Natural killer cell (primary cell): ENCODE measurements at regions not wholly inside any gene's neighbourhood (a gene's known extent, or its start where the extent isn't known, plus 50 kb on each side); places are given as distances from the start of the nearest gene placed in this dataset.

Experiments
- ATAC-seq, 3 donors: fragments of 150-1000 bp in 2 of 3; fragments of 200-7000 bp in 1 of 3; cut with Tn5 transposase; 1 replicate in 1 of 3; 2 replicates in 2 of 3; pipeline ENCODE4 v1.10.0; 2021; ENCODE audit warnings: mild to moderate bottlenecking in 2 of 3, moderate library complexity in 2 of 3
- DNase-seq, 2 donors: peaks; one replicate each; pipeline versions ENCODE4 v3.0.0 to v3.0.0-alpha.2; 2013 to 2021; ENCODE audit warnings: mixed read lengths in 1 of 2
- H3K27ac ChIP-seq: one replicate; pipeline ENCODE4 v1.5.1; 2013; ENCODE audit warnings: mild to moderate bottlenecking, low read length
- H3K27me3 ChIP-seq: one replicate; pipeline ENCODE4 v1.6.1; 2013; ENCODE audit warnings: low read length; ENCODE audit not compliant: control insufficient read depth, insufficient read depth
- H3K36me3 ChIP-seq: one replicate; pipeline ENCODE4 v1.6.1; 2013; ENCODE audit warnings: low read length; ENCODE audit not compliant: control insufficient read depth, insufficient read depth
- H3K4me1 ChIP-seq: one replicate; pipeline ENCODE4 v1.6.1; 2013; ENCODE audit warnings: low read length; ENCODE audit not compliant: control insufficient read depth, insufficient read depth
- H3K4me3 ChIP-seq: one replicate; pipeline ENCODE4 v1.5.1; 2013; ENCODE audit warnings: low read length
- H3K9me3 ChIP-seq: one replicate; pipeline ENCODE4 v1.6.1; 2013; ENCODE audit warnings: low read length; ENCODE audit not compliant: control insufficient read depth, insufficient read depth
- H3K27ac Mint-ChIP-seq, 2 donors: one replicate each; pipeline ENCODE4 v1.8.0; 2022; ENCODE audit warnings: mild to moderate bottlenecking in 2 of 2, mixed read lengths in 2 of 2, moderate library complexity in 1 of 2
- H3K27me3 Mint-ChIP-seq, 2 donors: one replicate each; pipeline ENCODE4 v1.8.0; 2022; ENCODE audit warnings: low read depth in 2 of 2, mixed read lengths in 2 of 2
- H3K36me3 Mint-ChIP-seq: one replicate; pipeline ENCODE4 v1.8.0; 2022; ENCODE audit warnings: mixed read lengths
- H3K4me1 Mint-ChIP-seq, 2 donors: one replicate each; pipeline ENCODE4 v1.8.0; 2022; ENCODE audit warnings: mixed read lengths in 2 of 2
- H3K4me3 Mint-ChIP-seq: one replicate; pipeline ENCODE4 v1.8.0; 2022; ENCODE audit warnings: mild to moderate bottlenecking, moderate library complexity, mixed read lengths
- H3K9me3 Mint-ChIP-seq, 2 donors: one replicate each; pipeline ENCODE4 v1.8.0; 2022; ENCODE audit warnings: mixed read lengths in 2 of 2
- CTCF ChIP-seq: fragments of 200-600 bp; IDR thresholded peaks from one replicate; pipeline ENCODE4 v1.8.0; 2022; ENCODE audit warnings: antibody characterized with exemption
- WGBS: methylation state at CpG from one replicate; pipeline ENCODE4 v1.1.7; 2013; ENCODE audit warnings: missing lambda C conversion rate; ENCODE audit not compliant: insufficient coverage; 5-methylcytosine and 5-hydroxymethylcytosine counted together
- intact Hi-C: fragments of 100-400 bp; cut with micrococcal nuclease; formaldehyde crosslinking; loops from one replicate; pipeline ENCODE4 v1.14.2; 2022

- Histone ChIP-seq H3K27me3 (no peaks in the 10 kb centered on the region), H3K4me1 (no peaks in the 10 kb centered on the region), H3K36me3 (no peaks in the 10 kb centered on the region), H3K27ac (no peak overlapping the region), H3K9me3 (peaks cover 4% of the 10 kb centered on the region), H3K4me3 (no peak overlapping the region)
- no peaks in the 10 kb centered on the region for H3K4me1 Mint-ChIP-seq
- no peaks in the 10 kb centered on the region for H3K27me3 Mint-ChIP-seq
- H3K4me3 Mint-ChIP-seq: no peak overlapping the region
- H3K9me3 Mint-ChIP-seq: peaks cover 2 to 3% of the 10 kb centered on the region in 2 donors
- H3K27ac Mint-ChIP-seq: no peak overlapping the region
- no peak for TF ChIP-seq CTCF
- no peaks in the 10 kb centered on the region for H3K36me3 Mint-ChIP-seq
- no peak for ATAC-seq
- DNase-seq: no peak
- intact Hi-C loops: no loop called here
These were observed 69.9 kb downstream of the SLITRK6 start for GRCh38 chr13:85729296-85729695.

- no peaks in the 10 kb centered on the region for H3K27me3 Mint-ChIP-seq
- H3K36me3 ChIP-seq: no peaks in the 10 kb centered on the region
- no peak overlapping the region for H3K27ac Mint-ChIP-seq
- peaks cover 2 to 3% of the 10 kb centered on the region in 2 donors for H3K9me3 Mint-ChIP-seq
- DNase-seq (no peak), ATAC-seq (no peak)
- no peak overlapping the region for H3K27ac ChIP-seq
- peaks cover 6% of the 10 kb centered on the region for H3K9me3 ChIP-seq
- H3K4me1 Mint-ChIP-seq: no peaks in the 10 kb centered on the region
- no peaks in the 10 kb centered on the region for H3K36me3 Mint-ChIP-seq
- intact Hi-C loops: no loop called here
- H3K4me3 ChIP-seq: no peak overlapping the region
- no peaks in the 10 kb centered on the region for H3K27me3 ChIP-seq
- H3K4me3 Mint-ChIP-seq: no peak overlapping the region
- H3K4me1 ChIP-seq: no peaks in the 10 kb centered on the region
- TF ChIP-seq CTCF: no peak
These were observed 70.4 kb downstream of the SLITRK6 start for GRCh38 chr13:85728811-85729210.

GRCh38 chr13:85725433-85725832 lies 73.8 kb downstream of the SLITRK6 start:
- Histone ChIP-seq H3K27me3 (no peaks in the 10 kb centered on the region), H3K9me3 (peaks cover 6% of the 10 kb centered on the region), H3K27ac (no peak overlapping the region), H3K4me1 (no peaks in the 10 kb centered on the region), H3K36me3 (no peaks in the 10 kb centered on the region), H3K4me3 (no peak overlapping the region)
- no peaks in the 10 kb centered on the region for H3K27me3 Mint-ChIP-seq
- no peak for DNase-seq
- intact Hi-C loops: no loop called here
- no peak for TF ChIP-seq CTCF
- H3K27ac Mint-ChIP-seq: no peak overlapping the region
- H3K9me3 Mint-ChIP-seq: peaks cover 0 to 3% of the 10 kb centered on the region in 2 donors
- ATAC-seq: no peak
- no peaks in the 10 kb centered on the region for H3K4me1 Mint-ChIP-seq
- WGBS: 90% methylated on average over 2 of the region's 2 CpGs
- no peak overlapping the region for H3K4me3 Mint-ChIP-seq
- no peaks in the 10 kb centered on the region for H3K36me3 Mint-ChIP-seq

GRCh38 chr13:85724546-85725432 lies 74.4 kb downstream of the SLITRK6 start:
- H3K9me3 ChIP-seq: peaks cover 6% of the 10 kb centered on the region
- no peak for ATAC-seq
- Mint-ChIP-seq H3K36me3 (no peaks in the 10 kb centered on the region), H3K9me3 (peaks cover 0 to 3% of the 10 kb centered on the region in 2 donors), H3K27ac (no peak overlapping the region), H3K4me1 (no peaks in the 10 kb centered on the region), H3K4me3 (no peak overlapping the region), H3K27me3 (no peaks in the 10 kb centered on the region)
- no peak overlapping the region for H3K4me3 ChIP-seq
- no peak for TF ChIP-seq CTCF
- no peak overlapping the region for H3K27ac ChIP-seq
- DNase-seq: no peak
- WGBS: 92% methylated on average over 9 of the region's 12 CpGs
- no peaks in the 10 kb centered on the region for H3K4me1 ChIP-seq
- intact Hi-C loops: no loop called here
- H3K36me3 ChIP-seq: no peaks in the 10 kb centered on the region
- no peaks in the 10 kb centered on the region for H3K27me3 ChIP-seq
